ENCODE measurements at regions not wholly inside any gene's neighbourhood (a gene's known extent, or its start where the extent isn't known, plus 50 kb on each side); places are given as distances from the start of the nearest gene placed in this dataset.

DNA sequence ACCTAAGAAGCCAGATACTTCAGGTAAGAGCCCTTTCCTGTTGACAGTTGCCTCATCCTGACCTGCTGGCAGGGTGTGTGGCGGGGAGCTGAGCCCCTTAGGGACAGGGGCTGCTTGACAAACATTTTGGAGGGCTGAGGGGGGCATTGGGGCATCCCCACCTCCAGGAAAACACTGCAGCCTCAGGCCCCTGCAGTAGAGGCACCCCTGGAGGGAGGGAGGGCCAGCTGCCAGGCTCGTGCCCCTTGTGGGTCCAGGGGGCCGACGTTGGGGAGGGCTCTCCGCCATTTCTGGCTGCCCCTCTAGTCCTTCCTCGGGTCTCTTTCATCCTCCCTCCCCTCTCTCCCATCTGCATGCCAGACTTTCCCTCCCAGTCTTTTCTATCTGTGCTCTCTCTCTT, 177.3 kb downstream of the RPS24 start:
- Histone ChIP-seq H3F3A (ENCODE audit: low read length, unreplicated experiment) (no peaks in the 10 kb centered on the region), H3K79me2 (ENCODE audit: low read length) (no peaks in the 10 kb centered on the region), H3K36me3 (ENCODE audit: low read depth, low read length) (no peaks in the 10 kb centered on the region), H3K27me3 (ENCODE audit: low read length) (peaks cover 63% of the 10 kb centered on the region), H4K20me1 (ENCODE audit: low read length) (no peaks in the 10 kb centered on the region), H3K4me1 (ENCODE audit: insufficient read depth, low read length) (no peaks in the 10 kb centered on the region), H3K27ac (ENCODE audit: low read length) (no peak overlapping the region), H2AFZ (ENCODE audit: low read length) (no peak overlapping the region), H3K4me2 (ENCODE audit: low read length) (no peak overlapping the region), H3K4me3 (ENCODE audit: low read length) (no peak overlapping the region), H3K9me2 (replicated peaks; ENCODE audit: low read length) (no peaks in the 10 kb centered on the region), H3K9me3 (ENCODE audit: low read length) (no peaks in the 10 kb centered on the region), H3K9ac (ENCODE audit: low read length) (no peak overlapping the region)
- ATAC-seq, result no peak
- no peak for DNase-seq
- ChIA-PET CTCF (no interaction called here), POLR2A (ENCODE audit: unreplicated experiment) (interaction anchor here (0.6 kb wide), 1 partner anchor 10 kb away, joined by 3 read pairs; no protein-coding TSS in a partner anchor)
- TF ChIP-seq, protein P1, sequence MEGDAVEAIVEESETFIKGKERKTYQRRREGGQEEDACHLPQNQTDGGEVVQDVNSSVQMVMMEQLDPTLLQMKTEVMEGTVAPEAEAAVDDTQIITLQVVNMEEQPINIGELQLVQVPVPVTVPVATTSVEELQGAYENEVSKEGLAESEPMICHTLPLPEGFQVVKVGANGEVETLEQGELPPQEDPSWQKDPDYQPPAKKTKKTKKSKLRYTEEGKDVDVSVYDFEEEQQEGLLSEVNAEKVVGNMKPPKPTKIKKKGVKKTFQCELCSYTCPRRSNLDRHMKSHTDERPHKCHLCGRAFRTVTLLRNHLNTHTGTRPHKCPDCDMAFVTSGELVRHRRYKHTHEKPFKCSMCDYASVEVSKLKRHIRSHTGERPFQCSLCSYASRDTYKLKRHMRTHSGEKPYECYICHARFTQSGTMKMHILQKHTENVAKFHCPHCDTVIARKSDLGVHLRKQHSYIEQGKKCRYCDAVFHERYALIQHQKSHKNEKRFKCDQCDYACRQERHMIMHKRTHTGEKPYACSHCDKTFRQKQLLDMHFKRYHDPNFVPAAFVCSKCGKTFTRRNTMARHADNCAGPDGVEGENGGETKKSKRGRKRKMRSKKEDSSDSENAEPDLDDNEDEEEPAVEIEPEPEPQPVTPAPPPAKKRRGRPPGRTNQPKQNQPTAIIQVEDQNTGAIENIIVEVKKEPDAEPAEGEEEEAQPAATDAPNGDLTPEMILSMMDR (conservative IDR thresholded peaks at IDR 0.05; ENCODE audit: low read depth, low read length), result no peak
- no peak for TF ChIP-seq EZH2phosphoT487 (IDR thresholded peaks at IDR 0.05; ENCODE audit: borderline replicate concordance, low read length)
- no peak for TF ChIP-seq EZH2 (IDR thresholded peaks at IDR 0.05; ENCODE audit: low read length, unreplicated experiment)
- intact Hi-C loops (cut with micrococcal nuclease), result loop anchor here (1.0 to 10.0 kb wide), 7 partner anchors 91 to 984 kb away; no protein-coding TSS in a partner anchor
- no TSS peak for BruUV-seq (replicated peaks)

DNA sequence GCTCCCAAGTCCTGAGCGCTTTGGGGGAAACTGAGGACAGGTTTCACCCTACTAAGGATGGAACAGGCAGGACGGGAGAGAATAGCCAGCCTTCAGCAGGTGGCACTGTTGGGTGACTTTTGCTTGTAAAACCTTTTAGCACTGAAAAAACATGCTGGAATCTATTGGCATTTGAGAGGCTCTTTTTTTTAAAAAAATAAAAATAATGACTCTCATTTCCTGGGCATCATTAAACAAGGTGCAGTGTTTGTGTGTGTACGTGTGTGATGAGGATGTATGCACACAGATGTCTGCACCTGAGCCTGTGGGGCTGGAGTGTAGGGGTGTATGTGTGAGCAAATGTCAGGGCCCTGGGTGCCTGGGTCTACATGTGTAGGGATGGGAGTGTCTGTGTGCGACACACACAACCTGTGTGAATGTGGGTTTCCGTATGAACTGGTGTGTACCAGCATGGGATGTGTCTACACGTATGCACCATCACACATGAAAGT, 177.9 kb downstream of the RPS24 start:
- Histone ChIP-seq H3K9ac (ENCODE audit: low read length) (no peak overlapping the region), H3K4me1 (ENCODE audit: insufficient read depth, low read length) (no peaks in the 10 kb centered on the region), H3K4me2 (ENCODE audit: low read length) (no peak overlapping the region), H3K27ac (ENCODE audit: low read length) (no peak overlapping the region), H3K27me3 (ENCODE audit: low read length) (peaks cover 69% of the 10 kb centered on the region), H3K36me3 (ENCODE audit: low read depth, low read length) (no peaks in the 10 kb centered on the region), H3K9me3 (ENCODE audit: low read length) (no peaks in the 10 kb centered on the region), H3K9me2 (replicated peaks; ENCODE audit: low read length) (no peaks in the 10 kb centered on the region), H2AFZ (ENCODE audit: low read length) (no peak overlapping the region), H3F3A (ENCODE audit: low read length, unreplicated experiment) (no peaks in the 10 kb centered on the region), H3K4me3 (ENCODE audit: low read length) (no peak overlapping the region), H4K20me1 (ENCODE audit: low read length) (no peaks in the 10 kb centered on the region), H3K79me2 (ENCODE audit: low read length) (no peaks in the 10 kb centered on the region)
- BruUV-seq (replicated peaks), result no TSS peak
- POLR2A ChIA-PET (ENCODE audit: unreplicated experiment), result interaction anchor here (0.6 kb wide), 1 partner anchor 9 kb away, joined by 3 read pairs; no protein-coding TSS in a partner anchor
- TF ChIP-seq, protein P1 (conservative IDR thresholded peaks at IDR 0.05; ENCODE audit: low read depth, low read length), result peak; percentile 100
- no peak for TF ChIP-seq EZH2phosphoT487 (IDR thresholded peaks at IDR 0.05; ENCODE audit: borderline replicate concordance, low read length)
- DNase-seq, result peak; percentile 92
- intact Hi-C loops (cut with micrococcal nuclease), result loop anchor here (1.0 to 10.0 kb wide), 7 partner anchors 91 to 984 kb away; no protein-coding TSS in a partner anchor
- peak; percentile 66 for ATAC-seq
- CTCF ChIA-PET, result no interaction called here

DNA sequence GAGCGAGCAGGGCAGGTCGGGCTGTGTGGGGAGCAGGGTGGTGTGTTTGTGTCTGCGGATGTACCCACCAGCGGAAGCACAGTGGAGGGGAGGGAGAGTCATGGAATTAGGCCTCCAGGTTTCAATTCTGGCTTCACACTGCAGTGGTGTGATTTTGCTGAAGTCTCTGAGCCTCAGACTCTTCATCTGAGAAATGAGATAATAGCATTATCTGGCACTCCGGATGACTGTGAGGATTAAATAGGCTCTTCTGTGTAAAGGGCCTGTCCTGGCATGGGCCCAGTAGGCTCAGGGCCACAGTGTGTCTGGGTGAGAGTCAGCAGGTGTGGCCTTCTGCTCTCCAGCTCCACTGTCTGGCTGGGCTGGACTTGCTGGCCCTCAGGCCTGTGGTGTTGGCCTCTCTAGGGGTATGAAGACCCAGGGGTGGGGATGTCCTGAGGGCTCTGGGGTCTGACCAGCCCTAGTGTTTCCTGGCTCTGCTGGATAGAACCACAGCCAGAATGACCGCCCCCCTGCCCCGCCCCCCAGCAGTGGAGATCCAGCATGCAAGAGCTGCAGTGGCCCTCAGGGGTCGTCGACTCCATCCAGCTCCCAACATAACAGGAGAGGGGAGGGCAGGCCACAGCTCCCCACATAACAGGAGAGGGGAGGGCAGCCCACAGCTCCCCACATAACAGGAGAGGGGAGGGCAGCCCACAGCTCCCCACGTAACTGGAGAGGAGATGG, 178.6 kb downstream of the RPS24 start:
- intact Hi-C loops (cut with micrococcal nuclease), result loop anchor here (10.0 kb wide), 1 partner anchor 173 kb away; no protein-coding TSS in a partner anchor
- DNase-seq, result peak; percentile 35
- no peaks in the 10 kb centered on the region for H3K36me3 ChIP-seq (ENCODE audit: low read depth, low read length)
- H4K20me1 ChIP-seq (ENCODE audit: low read length), result no peaks in the 10 kb centered on the region
- H3K4me2 ChIP-seq (ENCODE audit: low read length), result no peak overlapping the region
- no peak overlapping the region for H2AFZ ChIP-seq (ENCODE audit: low read length)
- CTCF ChIA-PET, result no interaction called here
- peak; percentile 25 for ATAC-seq
- TF ChIP-seq EZH2phosphoT487 (IDR thresholded peaks at IDR 0.05; ENCODE audit: borderline replicate concordance, low read length), result no peak
- H3K79me2 ChIP-seq (ENCODE audit: low read length), result no peaks in the 10 kb centered on the region
- peaks cover 70% of the 10 kb centered on the region for H3K27me3 ChIP-seq (ENCODE audit: low read length)
- no peak overlapping the region for H3K9ac ChIP-seq (ENCODE audit: low read length)
- POLR2A ChIA-PET (ENCODE audit: unreplicated experiment), result no interaction called here
- no TSS peak for BruUV-seq (replicated peaks)
- no peak overlapping the region for H3K27ac ChIP-seq (ENCODE audit: low read length)
- no peaks in the 10 kb centered on the region for H3K9me3 ChIP-seq (ENCODE audit: low read length)
- no peak overlapping the region for H3K4me3 ChIP-seq (ENCODE audit: low read length)
- H3F3A ChIP-seq (ENCODE audit: low read length, unreplicated experiment), result no peaks in the 10 kb centered on the region
- no peaks in the 10 kb centered on the region for H3K9me2 ChIP-seq (replicated peaks; ENCODE audit: low read length)
- no peaks in the 10 kb centered on the region for H3K4me1 ChIP-seq (ENCODE audit: insufficient read depth, low read length)

Measured in PC-3 (cell line).